LNCaP clone FGC (cell line): ENCODE measurements at regions not wholly inside any gene's neighbourhood (a gene's known extent, or its start where the extent isn't known, plus 50 kb on each side); places are given as distances from the start of the nearest gene placed in this dataset.

Experiments used
- DNase-seq: peaks from one replicate; pipeline ENCODE4 v3.0.0-alpha.2; 2011; ENCODE audit warnings: low read depth
- H3K4me3 ChIP-seq: 2 replicates; pipeline ENCODE4 v1.5.1; 2011; ENCODE audit warnings: mild to moderate bottlenecking, low read depth, low read length, control low read depth
- CTCF ChIP-seq: IDR thresholded peaks from 2 replicates; pipeline ENCODE4 v1.5.1; 2012; ENCODE audit warnings: mild to moderate bottlenecking; ENCODE audit not compliant: control insufficient read depth, insufficient read depth; ENCODE audit errors: extremely low read depth

GRCh38 chr1:106181866-106182265, 874.6 kb upstream of the PRMT6 start:
- no peak for TF ChIP-seq CTCF
- no peak for DNase-seq
- no peak overlapping the region for H3K4me3 ChIP-seq

GRCh38 chr1:106185089-106185488, 871.4 kb upstream of the PRMT6 start:
- no peak for TF ChIP-seq CTCF
- H3K4me3 ChIP-seq = no peak overlapping the region
- no peak for DNase-seq

- no peak for DNase-seq
- no peak for TF ChIP-seq CTCF
- H3K4me3 ChIP-seq = no peak overlapping the region
Observed at GRCh38 chr1:106189780-106190179, 866.7 kb upstream of the PRMT6 start.

- DNase-seq = no peak
- TF ChIP-seq CTCF = no peak
- H3K4me3 ChIP-seq = no peak overlapping the region
Observed at GRCh38 chr1:106194206-106194605, 862.3 kb upstream of the PRMT6 start.

- no peak for DNase-seq
- TF ChIP-seq CTCF = no peak
Observed at GRCh38 chr1:106200711-106201110, 855.8 kb upstream of the PRMT6 start.

GRCh38 chr1:106207185-106207584, 849.3 kb upstream of the PRMT6 start:
- DNase-seq = no peak
- H3K4me3 ChIP-seq = no peak overlapping the region
- no peak for TF ChIP-seq CTCF

More at GRCh38 chr1:106200711-106201110, 855.8 kb upstream of the PRMT6 start:
- no peak overlapping the region for H3K4me3 ChIP-seq

GRCh38 chr1:106217765-106218164, 838.7 kb upstream of the PRMT6 start:
- no peak overlapping the region for H3K4me3 ChIP-seq
- DNase-seq = no peak
- 0 out of 2 replicates have a peak, but pooled peaks have one; percentile 17 for TF ChIP-seq CTCF
